HL-60 (cell line): ENCODE measurements at regions not wholly inside any gene's neighbourhood (a gene's known extent, or its start where the extent isn't known, plus 50 kb on each side); places are given as distances from the start of the nearest gene placed in this dataset.

Source experiments
- DNase-seq, 2 experiments: peaks; one replicate each; pipeline ENCODE4 v3.0.0-alpha.2; 2010 to 2020; ENCODE audit warnings: low read depth in 1 of 2, low spot score in 1 of 2
- H3K27ac ChIP-seq: fragments of 250-450 bp; sonication (Bioruptor Pico); replicated peaks from 2 replicates; pipeline ENCODE4 v1.5.1; 2020; ENCODE audit warnings: mild to moderate bottlenecking, moderate library complexity
- H3K27me3 ChIP-seq: fragments of 250-450 bp; sonication (Bioruptor Pico); 2 replicates; pipeline ENCODE4 v1.5.1; 2021; ENCODE audit warnings: mild to moderate bottlenecking, moderate library complexity; ENCODE audit not compliant: insufficient read depth, poor library complexity, severe bottlenecking
- H3K4me3 ChIP-seq: replicated peaks from 2 replicates; pipeline ENCODE4 v1.5.1; 2011; ENCODE audit warnings: mild to moderate bottlenecking, control low read depth, low read length; ENCODE audit not compliant: insufficient read depth
- GABPA ChIP-seq: IDR thresholded peaks from 2 replicates; pipeline ENCODE4 v1.6.1; 2012; ENCODE audit warnings: low read depth
- POLR2AphosphoS5 ChIP-seq: IDR thresholded peaks from 2 replicates; pipeline ENCODE4 v1.6.1; 2012; ENCODE audit warnings: low read depth
- SPI1 ChIP-seq: IDR thresholded peaks from 2 replicates; pipeline ENCODE4 v1.6.1; 2012; ENCODE audit warnings: low read depth, mild to moderate bottlenecking, borderline replicate concordance
- TF ChIP-seq, protein P1 (sequence below): IDR thresholded peaks from 2 replicates; pipeline ENCODE4 v1.6.1; 2012; ENCODE audit warnings: low read depth; ENCODE audit not compliant: insufficient replicate concordance
- TF ChIP-seq, protein P2 (sequence below): IDR thresholded peaks from one replicate; pipeline ENCODE4 v1.5.1; 2011; ENCODE audit warnings: low read length, control low read depth, inconsistent platforms; ENCODE audit not compliant: insufficient read depth

DNA sequence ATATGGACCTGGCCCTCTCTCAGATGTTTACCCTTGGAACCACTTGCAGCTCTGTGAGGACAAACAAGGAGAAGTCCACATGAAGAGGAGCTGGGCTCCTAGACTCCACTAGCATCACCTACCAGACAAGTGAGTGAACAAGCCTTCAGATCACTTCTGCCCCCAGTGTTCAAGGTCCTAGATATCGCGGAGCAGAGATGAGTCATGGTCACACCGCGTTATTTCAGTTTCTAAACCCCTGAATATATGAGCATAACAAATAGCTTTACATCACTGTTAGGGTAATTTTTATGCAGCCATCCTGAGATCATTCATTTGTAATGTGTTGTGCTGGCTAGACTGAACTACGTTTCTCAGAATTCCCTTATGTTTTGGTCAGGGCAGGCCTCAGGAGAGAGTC lies 77.0 kb upstream of the DAP start:
- H3K27ac ChIP-seq: no peak overlapping the region
- no peaks in the 10 kb centered on the region for H3K27me3 ChIP-seq
- DNase-seq: no peak
- no peak overlapping the region for H3K4me3 ChIP-seq
- TF ChIP-seq, protein P1, sequence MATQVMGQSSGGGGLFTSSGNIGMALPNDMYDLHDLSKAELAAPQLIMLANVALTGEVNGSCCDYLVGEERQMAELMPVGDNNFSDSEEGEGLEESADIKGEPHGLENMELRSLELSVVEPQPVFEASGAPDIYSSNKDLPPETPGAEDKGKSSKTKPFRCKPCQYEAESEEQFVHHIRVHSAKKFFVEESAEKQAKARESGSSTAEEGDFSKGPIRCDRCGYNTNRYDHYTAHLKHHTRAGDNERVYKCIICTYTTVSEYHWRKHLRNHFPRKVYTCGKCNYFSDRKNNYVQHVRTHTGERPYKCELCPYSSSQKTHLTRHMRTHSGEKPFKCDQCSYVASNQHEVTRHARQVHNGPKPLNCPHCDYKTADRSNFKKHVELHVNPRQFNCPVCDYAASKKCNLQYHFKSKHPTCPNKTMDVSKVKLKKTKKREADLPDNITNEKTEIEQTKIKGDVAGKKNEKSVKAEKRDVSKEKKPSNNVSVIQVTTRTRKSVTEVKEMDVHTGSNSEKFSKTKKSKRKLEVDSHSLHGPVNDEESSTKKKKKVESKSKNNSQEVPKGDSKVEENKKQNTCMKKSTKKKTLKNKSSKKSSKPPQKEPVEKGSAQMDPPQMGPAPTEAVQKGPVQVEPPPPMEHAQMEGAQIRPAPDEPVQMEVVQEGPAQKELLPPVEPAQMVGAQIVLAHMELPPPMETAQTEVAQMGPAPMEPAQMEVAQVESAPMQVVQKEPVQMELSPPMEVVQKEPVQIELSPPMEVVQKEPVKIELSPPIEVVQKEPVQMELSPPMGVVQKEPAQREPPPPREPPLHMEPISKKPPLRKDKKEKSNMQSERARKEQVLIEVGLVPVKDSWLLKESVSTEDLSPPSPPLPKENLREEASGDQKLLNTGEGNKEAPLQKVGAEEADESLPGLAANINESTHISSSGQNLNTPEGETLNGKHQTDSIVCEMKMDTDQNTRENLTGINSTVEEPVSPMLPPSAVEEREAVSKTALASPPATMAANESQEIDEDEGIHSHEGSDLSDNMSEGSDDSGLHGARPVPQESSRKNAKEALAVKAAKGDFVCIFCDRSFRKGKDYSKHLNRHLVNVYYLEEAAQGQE: no peak
- TF ChIP-seq, protein P2, sequence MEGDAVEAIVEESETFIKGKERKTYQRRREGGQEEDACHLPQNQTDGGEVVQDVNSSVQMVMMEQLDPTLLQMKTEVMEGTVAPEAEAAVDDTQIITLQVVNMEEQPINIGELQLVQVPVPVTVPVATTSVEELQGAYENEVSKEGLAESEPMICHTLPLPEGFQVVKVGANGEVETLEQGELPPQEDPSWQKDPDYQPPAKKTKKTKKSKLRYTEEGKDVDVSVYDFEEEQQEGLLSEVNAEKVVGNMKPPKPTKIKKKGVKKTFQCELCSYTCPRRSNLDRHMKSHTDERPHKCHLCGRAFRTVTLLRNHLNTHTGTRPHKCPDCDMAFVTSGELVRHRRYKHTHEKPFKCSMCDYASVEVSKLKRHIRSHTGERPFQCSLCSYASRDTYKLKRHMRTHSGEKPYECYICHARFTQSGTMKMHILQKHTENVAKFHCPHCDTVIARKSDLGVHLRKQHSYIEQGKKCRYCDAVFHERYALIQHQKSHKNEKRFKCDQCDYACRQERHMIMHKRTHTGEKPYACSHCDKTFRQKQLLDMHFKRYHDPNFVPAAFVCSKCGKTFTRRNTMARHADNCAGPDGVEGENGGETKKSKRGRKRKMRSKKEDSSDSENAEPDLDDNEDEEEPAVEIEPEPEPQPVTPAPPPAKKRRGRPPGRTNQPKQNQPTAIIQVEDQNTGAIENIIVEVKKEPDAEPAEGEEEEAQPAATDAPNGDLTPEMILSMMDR: no peak
- TF ChIP-seq POLR2AphosphoS5 (no peak), SPI1 (no peak), GABPA (no peak)

DNA sequence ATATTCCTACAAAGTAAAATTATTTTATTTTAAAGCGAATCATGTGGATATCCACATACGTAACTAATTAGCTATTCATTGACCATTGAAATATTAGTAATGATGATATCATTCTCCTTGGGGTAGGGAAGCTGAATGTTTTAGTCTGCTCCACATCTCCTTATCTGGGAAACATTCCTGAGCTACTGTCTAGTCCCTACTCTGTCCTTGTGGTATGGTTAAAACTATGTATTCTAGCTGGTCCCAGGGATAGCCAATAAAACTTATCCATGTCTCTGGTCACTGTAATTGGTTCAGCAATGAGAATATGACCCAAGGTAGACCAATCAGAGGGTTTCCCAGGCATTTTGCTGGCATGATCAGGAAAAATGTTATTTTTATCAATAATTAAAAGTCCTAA lies 76.0 kb upstream of the DAP start:
- H3K27ac ChIP-seq: no peak overlapping the region
- TF ChIP-seq GABPA (no peak), SPI1 (no peak), POLR2AphosphoS5 (no peak)
- TF ChIP-seq, protein P2: no peak
- TF ChIP-seq, protein P1: no peak
- no peak for DNase-seq

DNA sequence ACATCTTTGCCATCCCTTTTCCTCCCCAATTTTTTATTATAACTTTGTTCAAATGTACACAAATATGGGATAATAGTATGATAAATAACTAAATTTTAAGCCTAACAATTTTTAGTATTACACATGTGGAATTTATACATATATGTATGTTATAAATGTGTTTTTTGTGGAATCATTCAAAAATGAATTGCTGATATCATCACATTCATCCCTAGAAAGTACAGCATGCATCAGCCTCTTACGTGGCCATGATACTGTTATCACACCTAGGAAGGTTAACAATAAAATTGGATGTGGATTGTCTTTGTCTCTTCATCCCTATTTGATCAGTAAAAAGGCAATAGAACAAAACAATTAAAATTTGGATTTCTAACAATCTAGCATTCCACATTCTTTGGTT lies 73.7 kb upstream of the DAP start:
- no peak overlapping the region for H3K4me3 ChIP-seq
- H3K27ac ChIP-seq: no peak overlapping the region
- H3K27me3 ChIP-seq: no peaks in the 10 kb centered on the region
- DNase-seq: no peak
- TF ChIP-seq SPI1 (no peak), POLR2AphosphoS5 (no peak), GABPA (no peak)
- TF ChIP-seq, protein P2: no peak
- TF ChIP-seq, protein P1: no peak

More for the DNA sequence above, 76.0 kb upstream of the DAP start:
- H3K27me3 ChIP-seq: no peaks in the 10 kb centered on the region
- H3K4me3 ChIP-seq: no peak overlapping the region
